ENCODE measurements at regions not wholly inside any gene's neighbourhood (a gene's known extent, or its start where the extent isn't known, plus 50 kb on each side); places are given as distances from the start of the nearest gene placed in this dataset.

- no peak overlapping the region for H3K4me3 ChIP-seq
- no peak for DNase-seq
- H3K27me3 ChIP-seq, result no peaks in the 10 kb centered on the region
- no peak overlapping the region for H3K27ac ChIP-seq
- intact Hi-C loops (cut with DNase I), result no loop called here
- H3K9me3 ChIP-seq, result no peaks in the 10 kb centered on the region
- no peaks in the 10 kb centered on the region for H3K36me3 ChIP-seq (replicated peaks in 1 of 2; ENCODE audit: insufficient read depth in 1 of 2, low read depth in 2 of 2)
- TF ChIP-seq POLR2A (IDR thresholded peaks at IDR 0.05) (no peak), CTCF (IDR thresholded peaks at IDR 0.05) (no peak)
- 75 to 81% methylated on average over 1 of the region's 1 CpG for WGBS, 2 donors
- ATAC-seq, result no peak
- H3K4me1 ChIP-seq, result no peaks in the 10 kb centered on the region
Measured at GRCh38 chr12:45102818-45103217, 51.9 kb upstream of the DBX2 start.

- no peak overlapping the region for H3K27ac ChIP-seq
- no peaks in the 10 kb centered on the region for H3K9me3 ChIP-seq
- no peaks in the 10 kb centered on the region for H3K27me3 ChIP-seq
- DNase-seq, result no peak
- no peak for ATAC-seq
- H3K4me1 ChIP-seq, result no peaks in the 10 kb centered on the region
- 78 to 83% methylated on average over 10 of the region's 10 CpGs for WGBS, 2 donors
- intact Hi-C loops (cut with DNase I), result no loop called here
- TF ChIP-seq POLR2A (IDR thresholded peaks at IDR 0.05) (no peak), CTCF (IDR thresholded peaks at IDR 0.05) (no peak)
- H3K4me3 ChIP-seq, result no peak overlapping the region
- no peaks in the 10 kb centered on the region for H3K36me3 ChIP-seq (replicated peaks in 1 of 2; ENCODE audit: insufficient read depth in 1 of 2, low read depth in 2 of 2)
Measured at GRCh38 chr12:45105996-45106395, 55.1 kb upstream of the DBX2 start.

- DNase-seq, result no peak
- no peak for TF ChIP-seq CTCF (IDR thresholded peaks at IDR 0.05)
- no peak for TF ChIP-seq POLR2A (IDR thresholded peaks at IDR 0.05)
- Histone ChIP-seq H3K4me3 (no peak overlapping the region), H3K4me1 (no peaks in the 10 kb centered on the region), H3K27ac (no peak overlapping the region), H3K9me3 (no peaks in the 10 kb centered on the region), H3K27me3 (no peaks in the 10 kb centered on the region), H3K36me3 (replicated peaks in 1 of 2; ENCODE audit: insufficient read depth in 1 of 2, low read depth in 2 of 2) (no peaks in the 10 kb centered on the region)
- ATAC-seq, result no peak
- intact Hi-C loops (cut with DNase I), result no loop called here
- WGBS, 2 donors, result 56 to 61% methylated on average over 2 of the region's 2 CpGs
Measured at GRCh38 chr12:45112306-45112705, 61.4 kb upstream of the DBX2 start.

- WGBS, 2 donors, result 86% methylated on average over 2 of the region's 2 CpGs
- TF ChIP-seq CTCF (IDR thresholded peaks at IDR 0.05) (no peak), POLR2A (IDR thresholded peaks at IDR 0.05) (no peak)
Measured at GRCh38 chr12:45121224-45121623, 70.3 kb upstream of the DBX2 start.

GRCh38 chr12:45122768-45123380 is 72.0 kb upstream of the DBX2 start:
- intact Hi-C loops (cut with DNase I), result no loop called here
- Histone ChIP-seq H3K27me3 (no peaks in the 10 kb centered on the region), H3K9me3 (no peaks in the 10 kb centered on the region), H3K36me3 (replicated peaks in 1 of 2; ENCODE audit: insufficient read depth in 1 of 2, low read depth in 2 of 2) (no peaks in the 10 kb centered on the region), H3K4me1 (no peaks in the 10 kb centered on the region), H3K27ac (no peak overlapping the region), H3K4me3 (no peak overlapping the region)
- WGBS, 2 donors, result 58 to 66% methylated on average over 6 of the region's 6 CpGs
- ATAC-seq (no peak), DNase-seq (no peak)
- TF ChIP-seq POLR2A (IDR thresholded peaks at IDR 0.05) (no peak), CTCF (IDR thresholded peaks at IDR 0.05) (no peak)

More at GRCh38 chr12:45121224-45121623, 70.3 kb upstream of the DBX2 start:
- Histone ChIP-seq H3K4me1 (no peaks in the 10 kb centered on the region), H3K36me3 (replicated peaks in 1 of 2; ENCODE audit: insufficient read depth in 1 of 2, low read depth in 2 of 2) (no peaks in the 10 kb centered on the region), H3K4me3 (no peak overlapping the region), H3K27me3 (no peaks in the 10 kb centered on the region), H3K9me3 (no peaks in the 10 kb centered on the region), H3K27ac (no peak overlapping the region)
- intact Hi-C loops (cut with DNase I), result no loop called here
- DNase-seq, result no peak
- ATAC-seq, result no peak

Data from body of pancreas (tissue), 4 donors.